ENCODE measurements at regions not wholly inside any gene's neighbourhood (a gene's known extent, or its start where the extent isn't known, plus 50 kb on each side); places are given as distances from the start of the nearest gene placed in this dataset.
"Not testable (repeated sequence)": the region's sequence is repeated elsewhere in the genome, so short reads cannot be mapped to it uniquely, and the experiment has no call there.

GRCh38 chr18:10131460-10132395, 217.9 kb downstream of the VAPA start:
- in situ Hi-C loops (cut with MboI; ENCODE audit: low sequenced_read_pairs, unreplicated experiment): no loop called here
- peak; percentile 34 for DNase-seq (ENCODE audit: low spot score)
- no peak for TF ChIP-seq CTCF (IDR thresholded peaks at IDR 0.05; ENCODE audit: borderline replicate concordance, control extremely low read depth, extremely low read depth, insufficient read depth, missing control alignments)

- TF ChIP-seq CTCF (IDR thresholded peaks at IDR 0.05; ENCODE audit: borderline replicate concordance, control extremely low read depth, extremely low read depth, insufficient read depth, missing control alignments): no peak
- in situ Hi-C loops (cut with MboI; ENCODE audit: low sequenced_read_pairs, unreplicated experiment): no loop called here
- no peak for DNase-seq (ENCODE audit: low spot score)
These were observed 219.7 kb downstream of the VAPA start for GRCh38 chr18:10133516-10133915.

GRCh38 chr18:10134204-10134603, 220.4 kb downstream of the VAPA start:
- in situ Hi-C loops (cut with MboI; ENCODE audit: low sequenced_read_pairs, unreplicated experiment): no loop called here
- DNase-seq (ENCODE audit: low spot score): no peak
- TF ChIP-seq CTCF (IDR thresholded peaks at IDR 0.05; ENCODE audit: borderline replicate concordance, control extremely low read depth, extremely low read depth, insufficient read depth, missing control alignments): no peak

GRCh38 chr18:10134749-10135148, 220.9 kb downstream of the VAPA start:
- DNase-seq (ENCODE audit: low spot score); in situ Hi-C loops (cut with MboI; ENCODE audit: low sequenced_read_pairs, unreplicated experiment): not testable (repeated sequence)

GRCh38 chr18:10135302-10135926, 221.6 kb downstream of the VAPA start:
- in situ Hi-C loops (cut with MboI; ENCODE audit: low sequenced_read_pairs, unreplicated experiment): no loop called here
- DNase-seq (ENCODE audit: low spot score): no peak

GRCh38 chr18:10138719-10139118, 224.9 kb downstream of the VAPA start:
- TF ChIP-seq CTCF (IDR thresholded peaks at IDR 0.05; ENCODE audit: borderline replicate concordance, control extremely low read depth, extremely low read depth, insufficient read depth, missing control alignments): no peak
- in situ Hi-C loops (cut with MboI; ENCODE audit: low sequenced_read_pairs, unreplicated experiment): no loop called here
- DNase-seq (ENCODE audit: low spot score): no peak

More at GRCh38 chr18:10135302-10135926, 221.6 kb downstream of the VAPA start:
- no peak for TF ChIP-seq CTCF (IDR thresholded peaks at IDR 0.05; ENCODE audit: borderline replicate concordance, control extremely low read depth, extremely low read depth, insufficient read depth, missing control alignments)
